Osteocyte (in vitro differentiated cells): ENCODE measurements at regions not wholly inside any gene's neighbourhood (a gene's known extent, or its start where the extent isn't known, plus 50 kb on each side); places are given as distances from the start of the nearest gene placed in this dataset.

Source experiments
- DNase-seq: peaks from one replicate; pipeline ENCODE4 v3.0.0; 2021; ENCODE audit warnings: mixed read lengths; ENCODE audit not compliant: unreplicated experiment; ENCODE audit errors: extremely low spot score
- H3K27ac Mint-ChIP-seq: one replicate; pipeline ENCODE4 v1.8.0; 2021; ENCODE audit warnings: mild to moderate bottlenecking, mixed read lengths; ENCODE audit not compliant: unreplicated experiment
- H3K27me3 Mint-ChIP-seq: one replicate; pipeline ENCODE4 v1.8.0; 2021; ENCODE audit warnings: mixed read lengths; ENCODE audit not compliant: unreplicated experiment
- H3K36me3 Mint-ChIP-seq: one replicate; pipeline ENCODE4 v1.8.0; 2021; ENCODE audit warnings: mixed read lengths; ENCODE audit not compliant: unreplicated experiment
- H3K4me1 Mint-ChIP-seq: one replicate; pipeline ENCODE4 v1.8.0; 2021; ENCODE audit warnings: mixed read lengths; ENCODE audit not compliant: unreplicated experiment
- H3K4me3 Mint-ChIP-seq: one replicate; pipeline ENCODE4 v1.8.0; 2021; ENCODE audit warnings: mild to moderate bottlenecking, moderate library complexity, mixed read lengths; ENCODE audit not compliant: unreplicated experiment
- H3K9me3 Mint-ChIP-seq: one replicate; pipeline ENCODE4 v1.8.0; 2021; ENCODE audit warnings: mixed read lengths; ENCODE audit not compliant: unreplicated experiment
- TF ChIP-seq, protein P1 (sequence below): fragments of 200-600 bp; sonication (generic); IDR thresholded peaks from 2 replicates; pipeline ENCODE4 v1.5.0; 2021; ENCODE audit warnings: antibody characterized with exemption, mild to moderate bottlenecking, moderate library complexity

GRCh38 chr6:115053169-115053860, 710.5 kb upstream of the HS3ST5 start:
- TF ChIP-seq, protein P1, sequence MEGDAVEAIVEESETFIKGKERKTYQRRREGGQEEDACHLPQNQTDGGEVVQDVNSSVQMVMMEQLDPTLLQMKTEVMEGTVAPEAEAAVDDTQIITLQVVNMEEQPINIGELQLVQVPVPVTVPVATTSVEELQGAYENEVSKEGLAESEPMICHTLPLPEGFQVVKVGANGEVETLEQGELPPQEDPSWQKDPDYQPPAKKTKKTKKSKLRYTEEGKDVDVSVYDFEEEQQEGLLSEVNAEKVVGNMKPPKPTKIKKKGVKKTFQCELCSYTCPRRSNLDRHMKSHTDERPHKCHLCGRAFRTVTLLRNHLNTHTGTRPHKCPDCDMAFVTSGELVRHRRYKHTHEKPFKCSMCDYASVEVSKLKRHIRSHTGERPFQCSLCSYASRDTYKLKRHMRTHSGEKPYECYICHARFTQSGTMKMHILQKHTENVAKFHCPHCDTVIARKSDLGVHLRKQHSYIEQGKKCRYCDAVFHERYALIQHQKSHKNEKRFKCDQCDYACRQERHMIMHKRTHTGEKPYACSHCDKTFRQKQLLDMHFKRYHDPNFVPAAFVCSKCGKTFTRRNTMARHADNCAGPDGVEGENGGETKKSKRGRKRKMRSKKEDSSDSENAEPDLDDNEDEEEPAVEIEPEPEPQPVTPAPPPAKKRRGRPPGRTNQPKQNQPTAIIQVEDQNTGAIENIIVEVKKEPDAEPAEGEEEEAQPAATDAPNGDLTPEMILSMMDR, result no peak
- no peak overlapping the region for H3K27ac Mint-ChIP-seq
- H3K9me3 Mint-ChIP-seq, result peaks cover 3% of the 10 kb centered on the region
- H3K4me1 Mint-ChIP-seq, result no peaks in the 10 kb centered on the region
- DNase-seq, result no peak
- peaks cover 2% of the 10 kb centered on the region for H3K27me3 Mint-ChIP-seq
- no peak overlapping the region for H3K4me3 Mint-ChIP-seq
- no peaks in the 10 kb centered on the region for H3K36me3 Mint-ChIP-seq

DNA sequence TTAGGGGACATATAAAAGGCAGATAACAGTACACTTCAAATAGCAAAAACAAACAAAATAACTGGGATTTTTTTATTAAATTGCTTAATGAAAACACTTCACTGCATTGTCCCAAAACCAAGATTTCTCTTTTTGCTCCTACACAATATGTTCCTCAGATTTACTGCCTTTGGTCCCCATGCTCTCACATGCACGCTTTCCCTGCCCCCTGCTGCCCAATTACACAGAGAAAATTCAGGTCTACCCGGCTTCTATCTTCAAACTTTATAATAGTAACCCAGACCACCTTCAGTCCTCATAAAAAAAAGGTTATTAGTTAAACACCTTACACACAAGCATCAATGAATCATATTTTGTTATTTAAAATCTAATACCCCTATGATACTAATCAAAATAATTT, 673.8 kb upstream of the HS3ST5 start:
- H3K9me3 Mint-ChIP-seq, result peaks cover 2% of the 10 kb centered on the region
- no peaks in the 10 kb centered on the region for H3K36me3 Mint-ChIP-seq
- no peaks in the 10 kb centered on the region for H3K4me1 Mint-ChIP-seq
- H3K27ac Mint-ChIP-seq, result no peak overlapping the region
- H3K27me3 Mint-ChIP-seq, result no peaks in the 10 kb centered on the region
- no peak for DNase-seq
- TF ChIP-seq, protein P1, result no peak
- H3K4me3 Mint-ChIP-seq, result no peak overlapping the region

DNA sequence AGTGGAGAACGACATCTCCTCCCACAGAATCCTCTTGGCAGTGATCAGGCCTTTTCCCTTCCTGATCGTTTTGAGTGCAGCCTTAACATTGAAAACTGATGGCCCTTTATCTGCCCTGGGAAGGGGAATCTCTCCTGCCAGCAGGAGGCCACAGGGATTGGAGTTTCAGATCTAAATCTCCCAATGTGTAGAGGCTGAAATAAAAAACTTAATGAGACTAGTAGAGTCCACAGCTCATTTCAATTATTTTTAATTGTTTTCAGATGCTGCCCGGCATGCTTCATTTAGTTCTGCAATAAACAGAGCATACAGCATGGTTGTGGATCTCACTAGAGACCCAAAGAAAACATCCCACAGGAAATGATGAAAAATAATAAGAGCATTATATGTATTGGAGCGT, 662.2 kb upstream of the HS3ST5 start:
- peaks cover 6% of the 10 kb centered on the region for H3K4me1 Mint-ChIP-seq
- H3K4me3 Mint-ChIP-seq, result no peak overlapping the region
- no peak for DNase-seq
- no peaks in the 10 kb centered on the region for H3K36me3 Mint-ChIP-seq
- no peaks in the 10 kb centered on the region for H3K27me3 Mint-ChIP-seq
- peaks cover 11% of the 10 kb centered on the region for H3K9me3 Mint-ChIP-seq
- TF ChIP-seq, protein P1, result no peak
- no peak overlapping the region for H3K27ac Mint-ChIP-seq

DNA sequence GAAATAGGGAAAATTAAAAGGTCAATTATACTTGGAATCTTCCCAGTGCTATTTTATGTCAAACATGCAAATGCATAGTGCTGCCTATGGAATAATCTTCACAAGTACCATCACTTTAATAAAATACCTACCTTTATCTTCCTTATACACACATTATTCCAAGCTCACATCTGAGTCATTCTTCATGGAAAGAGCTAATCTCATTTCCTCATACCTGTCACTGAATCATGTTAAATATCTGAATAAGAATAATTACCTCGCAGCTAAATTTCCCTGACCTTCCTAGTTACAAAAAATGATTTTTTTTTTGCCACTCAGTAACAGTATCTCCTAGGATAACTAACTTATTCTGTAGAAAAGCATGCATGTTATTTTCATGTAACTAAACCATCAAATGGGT, 661.4 kb upstream of the HS3ST5 start:
- Mint-ChIP-seq H3K27me3 (no peaks in the 10 kb centered on the region), H3K27ac (no peak overlapping the region), H3K9me3 (peaks cover 11% of the 10 kb centered on the region), H3K4me1 (peaks cover 6% of the 10 kb centered on the region), H3K36me3 (no peaks in the 10 kb centered on the region), H3K4me3 (no peak overlapping the region)
- DNase-seq, result no peak
- TF ChIP-seq, protein P1, result no peak

GRCh38 chr6:115001731-115002350, 659.0 kb upstream of the HS3ST5 start:
- H3K27me3 Mint-ChIP-seq, result no peaks in the 10 kb centered on the region
- peaks cover 11% of the 10 kb centered on the region for H3K9me3 Mint-ChIP-seq
- no peak overlapping the region for H3K27ac Mint-ChIP-seq
- TF ChIP-seq, protein P1, result no peak
- no peaks in the 10 kb centered on the region for H3K36me3 Mint-ChIP-seq
- no peak for DNase-seq
- H3K4me3 Mint-ChIP-seq, result no peak overlapping the region
- H3K4me1 Mint-ChIP-seq, result peaks cover 6% of the 10 kb centered on the region
